Astrocyte of the spinal cord (primary cell): ENCODE measurements at regions not wholly inside any gene's neighbourhood (a gene's known extent, or its start where the extent isn't known, plus 50 kb on each side); places are given as distances from the start of the nearest gene placed in this dataset.
A peak's percentile ranks its signal among the peaks of the same experiment; 100 is the strongest.

ENCODE experiments used
- DNase-seq: peaks from one replicate; pipeline ENCODE4 v3.0.0; 2011; ENCODE audit warnings: low read depth, low spot score
- H3K4me3 ChIP-seq: 2 replicates; pipeline ENCODE4 v1.5.1; 2011; ENCODE audit warnings: low read depth, mild to moderate bottlenecking, low read length, moderate library complexity
- in situ Hi-C: cut with HindIII; loops from 2 replicates; pipeline ENCODE4 v1.10.0; 2017; ENCODE audit warnings: low sequenced_read_pairs
- TF ChIP-seq, protein P1 (sequence below): IDR thresholded peaks from 2 replicates; pipeline ENCODE4 v1.5.1; 2012; ENCODE audit warnings: low read depth, mild to moderate bottlenecking, low read length, inconsistent platforms

DNA sequence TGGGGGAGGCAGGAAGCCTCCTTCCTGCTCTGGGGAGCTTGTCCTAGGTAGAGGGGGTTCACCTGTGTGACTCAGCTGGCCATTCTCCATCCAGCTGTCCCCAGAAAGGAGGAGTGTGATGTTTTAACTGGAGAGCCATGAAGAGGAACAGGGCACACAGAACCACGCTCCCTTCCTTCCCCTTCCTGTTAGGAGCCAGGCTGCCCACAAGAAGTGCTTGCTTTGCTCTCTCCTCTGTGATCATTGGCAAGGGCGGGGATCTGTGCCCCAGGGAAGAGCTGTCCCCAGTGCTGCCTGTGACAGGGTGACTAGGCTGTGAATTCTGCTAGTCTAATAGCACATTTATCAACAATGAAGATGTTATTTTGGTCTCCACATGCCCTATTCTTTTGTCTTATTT is 169.6 kb upstream of the GATB start:
- TF ChIP-seq, protein P1, sequence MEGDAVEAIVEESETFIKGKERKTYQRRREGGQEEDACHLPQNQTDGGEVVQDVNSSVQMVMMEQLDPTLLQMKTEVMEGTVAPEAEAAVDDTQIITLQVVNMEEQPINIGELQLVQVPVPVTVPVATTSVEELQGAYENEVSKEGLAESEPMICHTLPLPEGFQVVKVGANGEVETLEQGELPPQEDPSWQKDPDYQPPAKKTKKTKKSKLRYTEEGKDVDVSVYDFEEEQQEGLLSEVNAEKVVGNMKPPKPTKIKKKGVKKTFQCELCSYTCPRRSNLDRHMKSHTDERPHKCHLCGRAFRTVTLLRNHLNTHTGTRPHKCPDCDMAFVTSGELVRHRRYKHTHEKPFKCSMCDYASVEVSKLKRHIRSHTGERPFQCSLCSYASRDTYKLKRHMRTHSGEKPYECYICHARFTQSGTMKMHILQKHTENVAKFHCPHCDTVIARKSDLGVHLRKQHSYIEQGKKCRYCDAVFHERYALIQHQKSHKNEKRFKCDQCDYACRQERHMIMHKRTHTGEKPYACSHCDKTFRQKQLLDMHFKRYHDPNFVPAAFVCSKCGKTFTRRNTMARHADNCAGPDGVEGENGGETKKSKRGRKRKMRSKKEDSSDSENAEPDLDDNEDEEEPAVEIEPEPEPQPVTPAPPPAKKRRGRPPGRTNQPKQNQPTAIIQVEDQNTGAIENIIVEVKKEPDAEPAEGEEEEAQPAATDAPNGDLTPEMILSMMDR = no peak
- H3K4me3 ChIP-seq = no peak overlapping the region
- no peak for DNase-seq
- in situ Hi-C loops = no loop called here

DNA sequence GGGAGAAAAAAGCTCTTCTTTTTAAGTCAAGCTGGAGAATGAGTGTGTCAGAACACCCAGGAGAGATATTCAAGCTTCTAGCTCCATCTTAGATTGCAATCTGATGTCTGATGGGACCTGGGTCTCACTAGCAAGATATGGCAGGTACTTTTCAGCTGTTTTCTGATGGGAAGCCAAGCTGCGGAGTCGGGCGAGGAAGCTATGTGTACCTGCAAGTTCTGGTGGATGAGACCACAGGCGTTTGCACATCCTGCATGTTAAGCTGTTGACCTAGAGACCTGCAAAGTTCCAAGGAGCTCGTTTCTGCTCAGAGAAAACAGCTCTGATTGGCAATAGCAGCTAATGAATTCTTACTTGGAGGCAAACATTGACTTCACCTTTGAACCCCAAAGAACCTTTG is 167.3 kb upstream of the GATB start:
- in situ Hi-C loops = no loop called here
- no peak overlapping the region for H3K4me3 ChIP-seq
- TF ChIP-seq, protein P1 = no peak
- DNase-seq = no peak

DNA sequence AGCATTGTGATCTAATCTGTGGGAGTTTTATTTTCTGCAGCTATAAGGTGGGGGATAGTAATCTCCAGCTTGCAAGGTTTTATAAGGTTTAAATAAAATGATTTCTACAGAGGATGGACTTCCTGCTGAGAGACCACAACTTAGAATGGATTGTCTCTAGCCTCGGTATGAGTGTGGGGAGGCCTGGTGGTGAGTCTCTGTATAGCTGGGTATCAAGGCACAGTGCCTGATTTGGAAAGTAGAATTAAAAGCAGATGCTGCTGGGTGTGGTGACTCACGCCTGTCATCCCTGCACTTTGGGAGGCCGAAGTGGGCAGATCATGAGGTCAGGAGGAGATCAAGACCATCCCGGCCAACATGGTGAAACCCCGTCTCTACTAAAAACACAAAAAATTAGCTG is 162.0 kb upstream of the GATB start:
- TF ChIP-seq, protein P1 = no peak
- in situ Hi-C loops = no loop called here
- DNase-seq = no peak
- no peak overlapping the region for H3K4me3 ChIP-seq

DNA sequence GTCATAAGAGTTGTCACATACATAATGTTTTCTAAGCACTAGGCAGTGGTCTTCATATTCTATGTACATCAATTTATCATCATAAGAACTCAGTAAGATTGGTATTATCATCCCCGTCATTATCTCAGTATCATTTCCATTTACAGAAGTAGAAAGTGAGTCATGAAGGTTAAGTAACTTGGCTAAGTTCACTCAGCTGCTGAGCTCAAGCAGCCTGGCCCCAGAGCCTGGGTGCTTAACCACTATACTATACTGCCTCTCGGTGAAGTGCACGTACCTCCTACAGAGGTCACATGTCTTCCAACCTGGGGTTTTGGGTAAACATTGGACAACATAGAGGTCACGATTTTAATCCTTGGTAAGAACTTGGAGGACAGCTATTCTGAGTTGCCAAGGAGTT is 161.5 kb upstream of the GATB start:
- TF ChIP-seq, protein P1 = no peak
- in situ Hi-C loops = no loop called here
- H3K4me3 ChIP-seq = no peak overlapping the region
- DNase-seq = peak; percentile 14

DNA sequence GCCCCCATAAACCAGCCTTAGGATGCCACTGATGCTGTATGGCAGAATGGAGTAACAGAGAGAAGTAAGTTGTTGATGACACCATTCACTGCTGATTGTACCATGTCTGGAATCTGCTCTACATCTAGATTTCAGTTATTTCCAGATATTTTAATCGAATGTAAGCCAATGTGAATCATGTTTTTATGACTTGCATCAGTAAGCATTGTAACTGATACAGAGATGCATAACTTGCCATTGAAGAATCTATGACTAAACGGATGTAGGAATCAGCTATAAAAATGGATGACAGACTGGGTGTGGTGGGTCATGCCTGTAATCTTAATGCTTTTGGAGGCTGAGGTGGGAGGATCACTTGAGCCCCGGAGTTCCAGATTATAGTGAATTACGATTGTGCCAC is 161.0 kb upstream of the GATB start:
- TF ChIP-seq, protein P1 = no peak
- no peak overlapping the region for H3K4me3 ChIP-seq
- in situ Hi-C loops = no loop called here
- DNase-seq = peak; percentile 20

DNA sequence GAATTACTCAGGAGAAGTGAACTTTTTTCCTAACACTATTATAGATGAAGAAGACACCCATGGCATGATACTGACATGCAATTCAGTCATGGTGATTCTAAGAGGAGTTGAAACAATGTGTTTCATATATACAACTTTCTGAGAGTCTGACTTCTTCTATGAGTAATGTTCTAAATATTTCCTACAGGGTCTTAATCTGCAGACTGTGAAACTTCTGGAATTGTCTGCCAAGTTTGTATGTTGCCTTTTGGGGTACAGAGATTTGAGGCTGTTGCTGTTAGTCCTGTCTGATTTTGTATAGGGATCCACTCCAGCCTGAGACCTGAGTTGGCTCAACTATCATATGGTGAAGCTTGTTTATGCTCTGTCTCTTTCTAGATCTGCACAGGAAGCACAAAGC is 160.6 kb upstream of the GATB start:
- DNase-seq = peak; percentile 27
- in situ Hi-C loops = no loop called here
- TF ChIP-seq, protein P1 = no peak
- H3K4me3 ChIP-seq = no peak overlapping the region

DNA sequence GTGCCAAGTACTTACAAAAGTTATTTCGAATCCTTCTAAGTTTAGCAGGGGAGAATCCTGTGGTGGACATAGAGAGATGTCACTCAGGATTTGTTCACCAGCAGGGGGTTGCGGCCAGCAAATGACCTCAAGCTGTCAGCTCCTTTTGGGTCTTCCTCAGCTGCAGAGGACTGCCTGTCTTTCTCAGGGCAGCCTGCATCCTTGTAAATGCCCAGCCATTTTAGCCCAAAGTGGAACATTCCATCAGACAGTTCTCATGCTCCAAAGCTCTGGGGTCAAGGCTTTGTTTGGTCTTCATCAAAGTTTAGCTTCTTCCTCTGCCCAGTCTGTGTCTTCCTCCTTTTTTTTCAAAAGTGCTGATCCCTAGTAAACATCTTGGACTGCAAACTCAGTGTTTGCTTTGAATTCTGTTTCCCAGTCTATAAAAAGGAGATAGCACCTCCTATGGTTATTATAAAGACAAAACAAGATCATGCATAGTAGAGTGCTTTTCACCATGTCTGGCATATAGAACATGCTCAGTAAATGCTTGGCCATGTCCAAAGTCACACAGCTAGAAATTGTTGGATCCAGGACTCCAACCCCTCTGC is 156.4 kb upstream of the GATB start:
- TF ChIP-seq, protein P1 = no peak
- in situ Hi-C loops = no loop called here
- DNase-seq = peak; percentile 58
- H3K4me3 ChIP-seq = no peak overlapping the region
